A204.1 (cell line): ENCODE measurements at regions not wholly inside any gene's neighbourhood (a gene's known extent, or its start where the extent isn't known, plus 50 kb on each side); places are given as distances from the start of the nearest gene placed in this dataset.

Experiments used
- FAIRE-seq: peaks from 2 replicates; lab custom pipeline; 2012; peaks lifted over from hg19 to GRCh38; lab: Jason Lieb, UNC

- FAIRE-seq, result no peak
Observed at GRCh38 chr7:69448071-69448470, 150.2 kb upstream of the AUTS2 start.

GRCh38 chr7:69450456-69450855 lies 147.8 kb upstream of the AUTS2 start:
- FAIRE-seq, result no peak

GRCh38 chr7:69451715-69452114 lies 146.6 kb upstream of the AUTS2 start:
- no peak for FAIRE-seq

GRCh38 chr7:69452797-69453196 lies 145.5 kb upstream of the AUTS2 start:
- no peak for FAIRE-seq

GRCh38 chr7:69457595-69458504 lies 140.4 kb upstream of the AUTS2 start:
- no peak for FAIRE-seq

- FAIRE-seq, result no peak
Observed at GRCh38 chr7:69464035-69464434, 134.2 kb upstream of the AUTS2 start.

- FAIRE-seq, result no peak
Observed at GRCh38 chr7:69465262-69465661, 133.0 kb upstream of the AUTS2 start.

GRCh38 chr7:69467826-69468225 lies 130.4 kb upstream of the AUTS2 start:
- FAIRE-seq, result no peak

GRCh38 chr7:69476416-69476815 lies 121.9 kb upstream of the AUTS2 start:
- no peak for FAIRE-seq

GRCh38 chr7:69482676-69483075 lies 115.6 kb upstream of the AUTS2 start:
- FAIRE-seq, result no peak

- FAIRE-seq, result no peak
Observed at GRCh38 chr7:69489533-69489932, 108.7 kb upstream of the AUTS2 start.

GRCh38 chr7:69498671-69499070 lies 99.6 kb upstream of the AUTS2 start:
- FAIRE-seq, result no peak

- FAIRE-seq, result no peak
Observed at GRCh38 chr7:69502358-69502757, 95.9 kb upstream of the AUTS2 start.

GRCh38 chr7:69504733-69505420 lies 93.4 kb upstream of the AUTS2 start:
- FAIRE-seq, result no peak

- no peak for FAIRE-seq
Observed at GRCh38 chr7:69508736-69509135, 89.5 kb upstream of the AUTS2 start.

- no peak for FAIRE-seq
Observed at GRCh38 chr7:69510114-69510513, 88.2 kb upstream of the AUTS2 start.

GRCh38 chr7:69515495-69516212 lies 82.6 kb upstream of the AUTS2 start:
- FAIRE-seq, result no peak

GRCh38 chr7:69516238-69516820 lies 81.9 kb upstream of the AUTS2 start:
- FAIRE-seq, result no peak

GRCh38 chr7:69517985-69518704 lies 80.1 kb upstream of the AUTS2 start:
- no peak for FAIRE-seq

GRCh38 chr7:69518705-69519077 lies 79.6 kb upstream of the AUTS2 start:
- FAIRE-seq, result no peak

- FAIRE-seq, result no peak
Observed at GRCh38 chr7:69526570-69526969, 71.7 kb upstream of the AUTS2 start.

- no peak for FAIRE-seq
Observed at GRCh38 chr7:69527706-69528105, 70.6 kb upstream of the AUTS2 start.
